Anterior cingulate cortex (tissue), 58 donors: ENCODE measurements at regions not wholly inside any gene's neighbourhood (a gene's known extent, or its start where the extent isn't known, plus 50 kb on each side); places are given as distances from the start of the nearest gene placed in this dataset.
"Not testable (repeated sequence)": the region's sequence is repeated elsewhere in the genome, so short reads cannot be mapped to it uniquely, and the experiment has no call there.

Experiments
- DNase-seq, 58 donors: peaks; one replicate each; lab custom pipeline; 2025; lab: John Stamatoyannopoulos, UW

GRCh38 chr12:9415898-9416297 lies 191.8 kb downstream of the KLRB1 start:
- DNase-seq = peak in 18 of 58 donors; percentile 3 to 67 (median 20)

GRCh38 chr12:9413862-9414261 lies 193.9 kb downstream of the KLRB1 start:
- not testable (repeated sequence) for DNase-seq

- not testable (repeated sequence) for DNase-seq
These were observed 195.3 kb downstream of the KLRB1 start for GRCh38 chr12:9412459-9412858.

- DNase-seq = not testable (repeated sequence)
These were observed 196.0 kb downstream of the KLRB1 start for GRCh38 chr12:9411616-9412268.

GRCh38 chr12:9407425-9407748 lies 199.2 kb upstream of the PZP start:
- DNase-seq = not testable (repeated sequence)

GRCh38 chr12:9406564-9407424 lies 198.6 kb upstream of the PZP start:
- no peak for DNase-seq

- no peak for DNase-seq
These were observed 197.8 kb upstream of the PZP start for GRCh38 chr12:9405886-9406563.

- DNase-seq = peak in 3 of 58 donors; percentile 10 to 12 (median 12)
These were observed 196.5 kb upstream of the PZP start for GRCh38 chr12:9404469-9405260.

GRCh38 chr12:9404031-9404430 lies 195.8 kb upstream of the PZP start:
- DNase-seq = no peak

GRCh38 chr12:9402432-9403040 lies 194.3 kb upstream of the PZP start:
- not testable (repeated sequence) for DNase-seq

GRCh38 chr12:9396367-9396766 lies 188.2 kb upstream of the PZP start:
- not testable (repeated sequence) for DNase-seq

GRCh38 chr12:9395220-9395619 lies 187.0 kb upstream of the PZP start:
- DNase-seq = not testable (repeated sequence)

- DNase-seq = no peak
These were observed 184.6 kb upstream of the PZP start for GRCh38 chr12:9392842-9393241.

- no peak for DNase-seq
These were observed 183.6 kb upstream of the PZP start for GRCh38 chr12:9391815-9392214.

GRCh38 chr12:9390761-9391160 lies 182.6 kb upstream of the PZP start:
- no peak for DNase-seq

GRCh38 chr12:9389796-9390195 lies 181.6 kb upstream of the PZP start:
- DNase-seq = no peak

- DNase-seq = no peak
These were observed 180.2 kb upstream of the PZP start for GRCh38 chr12:9388379-9388778.

- DNase-seq = no peak
These were observed 179.3 kb upstream of the PZP start for GRCh38 chr12:9387450-9387849.

GRCh38 chr12:9383585-9383984 lies 175.4 kb upstream of the PZP start:
- no peak for DNase-seq

- no peak for DNase-seq
These were observed 173.4 kb upstream of the PZP start for GRCh38 chr12:9381619-9382018.
